Adrenal gland (tissue), 5 donors: ENCODE measurements at regions not wholly inside any gene's neighbourhood (a gene's known extent, or its start where the extent isn't known, plus 50 kb on each side); places are given as distances from the start of the nearest gene placed in this dataset.

Source experiments
- POLR2A ChIP-seq, 2 donors: fragments of 450-650 bp; IDR thresholded peaks; one replicate each; pipeline ENCODE4 v1.6.1; 2017; ENCODE audit warnings: antibody characterized with exemption in 2 of 2, mild to moderate bottlenecking in 2 of 2, moderate library complexity in 1 of 2
- TF ChIP-seq, protein P1 (sequence below), 6 experiments: fragments of 450-650 bp in 4 of 6; fragments of 200-600 bp in 2 of 6; sonication (generic) in 1 of 6; IDR thresholded peaks; 1 replicate in 5 of 6; 2 replicates in 1 of 6; pipeline versions ENCODE4 v1.5.1 to v1.8.0; 2016 to 2021; ENCODE audit warnings: antibody characterized with exemption in 6 of 6, mild to moderate bottlenecking in 2 of 6, moderate library complexity in 1 of 6
- donor health status: DM: no; HTN: no; CAD: no.

DNA sequence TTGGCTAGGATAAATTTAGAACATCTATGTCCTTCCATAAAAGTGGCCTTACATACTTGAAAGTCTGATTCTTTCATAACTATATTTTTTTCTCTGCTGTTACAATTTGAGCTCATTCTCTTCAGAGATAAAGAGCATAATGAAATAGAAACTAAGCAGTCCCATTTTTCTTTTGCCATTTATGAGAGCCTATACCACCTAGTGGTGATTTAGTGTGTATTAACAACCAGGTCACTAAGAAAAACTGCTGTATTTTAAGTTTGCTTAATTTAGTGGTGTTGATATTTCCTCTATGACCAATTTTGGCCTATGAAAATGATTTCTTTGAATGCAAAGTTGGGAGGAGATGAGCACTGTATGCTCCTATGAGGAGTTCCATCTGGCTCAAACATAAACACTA is 88.7 kb upstream of the ZWINT start:
- TF ChIP-seq, protein P1, sequence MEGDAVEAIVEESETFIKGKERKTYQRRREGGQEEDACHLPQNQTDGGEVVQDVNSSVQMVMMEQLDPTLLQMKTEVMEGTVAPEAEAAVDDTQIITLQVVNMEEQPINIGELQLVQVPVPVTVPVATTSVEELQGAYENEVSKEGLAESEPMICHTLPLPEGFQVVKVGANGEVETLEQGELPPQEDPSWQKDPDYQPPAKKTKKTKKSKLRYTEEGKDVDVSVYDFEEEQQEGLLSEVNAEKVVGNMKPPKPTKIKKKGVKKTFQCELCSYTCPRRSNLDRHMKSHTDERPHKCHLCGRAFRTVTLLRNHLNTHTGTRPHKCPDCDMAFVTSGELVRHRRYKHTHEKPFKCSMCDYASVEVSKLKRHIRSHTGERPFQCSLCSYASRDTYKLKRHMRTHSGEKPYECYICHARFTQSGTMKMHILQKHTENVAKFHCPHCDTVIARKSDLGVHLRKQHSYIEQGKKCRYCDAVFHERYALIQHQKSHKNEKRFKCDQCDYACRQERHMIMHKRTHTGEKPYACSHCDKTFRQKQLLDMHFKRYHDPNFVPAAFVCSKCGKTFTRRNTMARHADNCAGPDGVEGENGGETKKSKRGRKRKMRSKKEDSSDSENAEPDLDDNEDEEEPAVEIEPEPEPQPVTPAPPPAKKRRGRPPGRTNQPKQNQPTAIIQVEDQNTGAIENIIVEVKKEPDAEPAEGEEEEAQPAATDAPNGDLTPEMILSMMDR (IDR thresholded peaks at IDR 0.05): peak in 1 of 6 experiments; percentile 8
- TF ChIP-seq POLR2A (IDR thresholded peaks at IDR 0.05): no peak
